Islet precursor cell (in vitro differentiated cells): ENCODE measurements at regions not wholly inside any gene's neighbourhood (a gene's known extent, or its start where the extent isn't known, plus 50 kb on each side); places are given as distances from the start of the nearest gene placed in this dataset.

Source experiments
- DNase-seq: peaks from one replicate; pipeline ENCODE4 v3.0.0-alpha.2; 2018

- no peak for DNase-seq
Measured at GRCh38 chr18:51401912-51402311, 204.4 kb upstream of the MEX3C start.

GRCh38 chr18:51404620-51405019, 207.1 kb upstream of the MEX3C start:
- DNase-seq: no peak

DNA sequence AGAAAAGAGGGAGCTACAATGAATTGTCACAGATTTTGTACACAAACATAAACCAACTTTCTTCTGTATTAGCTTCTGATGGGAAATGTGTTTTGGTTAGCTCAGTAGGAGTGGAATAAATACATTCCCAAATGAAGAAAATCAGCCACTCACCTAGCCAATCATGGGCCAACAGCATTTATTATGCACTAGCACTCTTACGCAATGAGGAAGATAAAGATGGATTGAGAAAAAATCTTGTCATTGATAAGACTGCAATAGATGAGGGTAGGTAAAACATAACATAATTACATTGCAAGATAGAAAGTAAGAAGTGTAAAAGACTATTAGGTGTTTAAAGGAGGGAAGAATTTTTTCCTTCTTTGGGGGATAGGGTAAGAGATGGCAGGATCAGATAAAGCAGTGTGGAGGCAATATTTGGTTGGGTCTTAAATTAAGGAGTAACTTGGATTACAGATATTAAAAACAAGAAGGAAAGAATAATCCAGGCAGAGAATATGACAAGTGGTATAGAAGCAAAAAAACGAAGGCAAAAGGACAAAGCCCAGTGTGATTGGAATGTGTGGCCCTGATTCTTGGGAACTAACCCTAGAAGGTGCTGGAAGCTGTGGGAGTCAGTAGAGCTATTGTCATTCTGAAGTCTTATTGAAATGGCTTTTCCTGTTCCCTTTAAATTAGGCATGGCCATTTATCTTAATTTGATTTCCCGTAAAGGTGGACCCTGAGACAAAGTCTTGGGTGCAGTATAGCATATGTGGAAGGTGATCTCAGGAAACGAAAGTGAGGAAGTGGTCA, 208.4 kb upstream of the MEX3C start:
- DNase-seq: no peak

GRCh38 chr18:51417643-51418483, 220.4 kb upstream of the MEX3C start:
- no peak for DNase-seq

- no peak for DNase-seq
Measured at GRCh38 chr18:51425475-51425874, 228.0 kb upstream of the MEX3C start.

DNA sequence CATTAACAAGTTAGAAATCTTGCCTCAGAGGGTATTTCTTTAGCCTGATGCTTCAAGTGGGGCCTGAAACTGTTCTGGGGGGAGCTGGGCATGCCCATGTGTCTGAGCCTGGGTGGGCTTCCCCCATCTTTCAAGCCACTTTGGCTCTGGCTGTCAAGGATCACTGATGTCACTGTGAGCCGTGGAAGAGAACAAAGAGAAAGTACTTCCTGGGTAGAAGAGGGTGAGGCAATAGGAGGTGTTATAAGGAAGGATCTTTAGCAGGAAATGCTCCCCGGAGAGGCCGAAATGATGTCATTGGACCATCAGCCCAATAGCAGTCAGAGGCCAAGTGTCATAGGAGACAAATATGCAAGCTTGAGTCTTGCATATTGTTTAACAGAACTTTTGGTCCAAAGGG, 228.4 kb upstream of the MEX3C start:
- DNase-seq: no peak

DNA sequence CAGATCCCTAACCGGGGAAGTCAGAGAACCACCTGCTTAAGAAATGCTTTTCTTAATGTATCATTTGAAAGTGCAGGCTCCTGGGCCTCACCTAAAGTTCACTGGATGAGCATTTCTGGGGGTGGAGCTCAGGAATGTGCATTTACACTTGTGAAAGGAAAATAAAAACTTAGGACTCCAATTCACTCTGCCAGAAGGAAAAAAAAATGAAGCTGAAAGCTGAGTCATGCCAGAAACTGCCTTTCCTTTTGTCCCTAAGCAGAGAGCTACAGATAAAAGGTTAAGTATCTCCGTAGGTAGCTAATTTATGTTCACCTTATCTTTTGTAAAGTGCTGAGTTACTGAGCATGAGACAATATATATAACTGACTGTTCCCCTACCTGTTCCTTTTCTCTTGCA, 229.5 kb upstream of the MEX3C start:
- no peak for DNase-seq

DNA sequence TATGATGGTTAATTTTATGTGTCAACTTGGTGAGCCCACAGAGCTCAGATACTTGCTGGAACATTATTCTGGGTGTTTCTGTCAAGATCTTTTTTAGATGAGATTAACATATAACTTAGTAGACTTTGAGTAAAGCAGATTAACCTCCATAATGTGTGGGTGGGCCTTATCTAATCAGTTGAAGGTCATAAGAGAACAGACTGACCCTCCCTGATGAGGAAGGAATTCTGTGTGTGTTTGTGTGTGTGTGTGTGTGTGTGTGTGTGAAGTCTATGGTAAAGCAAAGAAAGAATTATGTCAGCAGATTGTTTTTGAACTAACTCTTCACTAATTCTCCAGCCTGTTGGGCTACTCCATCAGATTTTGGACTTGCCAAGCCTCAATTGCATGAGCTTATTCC, 232.2 kb upstream of the MEX3C start:
- no peak for DNase-seq

GRCh38 chr18:51430538-51430937, 233.1 kb upstream of the MEX3C start:
- DNase-seq: no peak

DNA sequence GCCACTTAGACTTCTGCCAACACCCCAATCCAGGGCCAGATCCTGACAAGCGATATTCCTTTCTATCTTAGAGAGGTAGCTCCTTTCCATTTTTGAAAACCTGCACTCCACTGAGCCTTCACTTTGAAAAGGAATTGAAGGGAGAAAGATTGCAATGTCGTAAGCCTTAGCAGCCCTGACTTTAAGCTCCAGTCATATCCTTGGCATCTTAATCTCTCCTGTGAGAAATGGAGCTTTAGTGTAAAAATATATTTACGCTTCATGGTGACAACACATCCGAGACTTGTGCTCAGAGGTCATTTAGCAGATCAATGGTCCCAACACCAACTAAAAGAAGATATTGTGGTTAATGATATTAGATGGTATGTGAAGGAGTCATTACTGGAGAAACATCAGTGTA, 235.8 kb upstream of the MEX3C start:
- no peak for DNase-seq

GRCh38 chr18:51433881-51434280, 236.4 kb upstream of the MEX3C start:
- DNase-seq: no peak

DNA sequence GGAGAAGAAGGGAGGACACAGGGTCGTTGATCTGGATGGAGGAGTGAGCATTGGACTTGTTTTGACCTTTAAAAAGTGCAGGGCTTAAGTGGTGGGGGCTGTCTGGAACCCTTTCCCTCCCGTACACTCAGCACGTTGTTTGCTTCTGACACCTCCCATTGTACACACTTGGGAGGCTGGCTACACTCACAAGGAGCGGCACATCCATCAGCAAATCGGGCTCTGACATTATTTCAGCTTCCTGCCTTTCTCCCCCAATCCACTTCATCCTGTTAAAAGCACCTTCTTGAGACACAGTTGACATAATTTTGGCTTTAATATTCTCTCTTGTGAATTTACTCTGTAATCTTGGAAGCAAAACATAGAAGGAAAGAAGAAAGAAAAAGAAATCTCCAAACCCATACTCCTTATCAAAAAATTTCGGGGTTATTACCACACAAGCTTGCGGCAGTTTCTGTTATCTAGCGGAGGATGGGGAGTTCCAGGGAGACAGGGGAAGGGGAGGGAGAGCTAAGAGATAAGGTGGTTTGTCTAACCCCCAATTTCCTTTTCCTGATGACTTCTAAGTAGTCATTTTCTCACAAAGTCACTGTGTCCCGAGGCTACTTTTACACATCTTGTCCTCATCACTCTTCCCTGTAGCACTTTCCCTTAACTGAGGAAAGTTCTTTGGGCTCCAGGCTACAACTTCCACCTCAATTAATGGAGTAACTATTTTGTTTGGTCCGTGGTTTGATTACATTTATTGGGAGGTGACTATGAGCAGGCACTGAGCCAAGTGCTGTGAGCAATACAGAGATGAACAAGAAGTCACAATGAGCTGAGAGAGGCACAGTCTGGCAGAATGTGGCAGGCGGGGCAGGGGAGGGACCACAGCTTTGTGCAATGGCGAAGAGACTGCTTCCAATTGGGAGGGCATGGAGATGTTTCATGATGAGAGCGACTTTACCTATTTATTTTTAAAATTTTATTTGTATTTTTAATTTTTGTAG, 240.1 kb upstream of the MEX3C start:
- no peak for DNase-seq

- no peak for DNase-seq
Measured at GRCh38 chr18:51438797-51439350, 241.4 kb upstream of the MEX3C start.

- no peak for DNase-seq
Measured at GRCh38 chr18:51442012-51442411, 244.5 kb upstream of the MEX3C start.

GRCh38 chr18:51446571-51447210, 249.2 kb upstream of the MEX3C start:
- DNase-seq: no peak

GRCh38 chr18:51447351-51448342, 250.2 kb upstream of the MEX3C start:
- DNase-seq: peak; percentile 82

GRCh38 chr18:51448949-51449348, 251.5 kb upstream of the MEX3C start:
- DNase-seq: no peak

DNA sequence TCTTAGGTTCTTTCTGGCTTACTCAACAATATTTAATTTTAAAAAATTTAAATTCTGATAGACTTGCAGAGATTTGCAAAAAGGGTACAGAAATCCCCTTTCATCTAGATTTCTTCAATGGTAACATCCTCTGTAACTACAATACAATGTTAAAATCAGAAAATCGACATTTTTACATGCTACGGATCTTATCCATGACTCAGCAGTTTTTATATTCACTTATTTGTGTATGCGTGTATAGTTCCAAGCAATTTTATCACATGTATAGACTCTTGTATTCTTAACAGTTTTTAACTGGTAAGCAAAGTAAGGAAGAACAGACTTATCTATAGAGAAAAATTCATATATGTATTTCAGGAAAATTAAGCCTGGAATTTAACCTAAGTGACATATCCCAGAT, 256.1 kb upstream of the MEX3C start:
- no peak for DNase-seq

GRCh38 chr18:51458861-51459260, 261.4 kb upstream of the MEX3C start:
- no peak for DNase-seq

GRCh38 chr18:51461956-51462355, 264.5 kb upstream of the MEX3C start:
- no peak for DNase-seq
